Endothelial cell of hepatic sinusoid (primary cell): ENCODE measurements at regions not wholly inside any gene's neighbourhood (a gene's known extent, or its start where the extent isn't known, plus 50 kb on each side); places are given as distances from the start of the nearest gene placed in this dataset.

Source experiments
- in situ Hi-C: cut with HindIII; loops from 2 replicates; pipeline ENCODE4 v1.10.0; 2017; ENCODE audit warnings: low sequenced_read_pairs

DNA sequence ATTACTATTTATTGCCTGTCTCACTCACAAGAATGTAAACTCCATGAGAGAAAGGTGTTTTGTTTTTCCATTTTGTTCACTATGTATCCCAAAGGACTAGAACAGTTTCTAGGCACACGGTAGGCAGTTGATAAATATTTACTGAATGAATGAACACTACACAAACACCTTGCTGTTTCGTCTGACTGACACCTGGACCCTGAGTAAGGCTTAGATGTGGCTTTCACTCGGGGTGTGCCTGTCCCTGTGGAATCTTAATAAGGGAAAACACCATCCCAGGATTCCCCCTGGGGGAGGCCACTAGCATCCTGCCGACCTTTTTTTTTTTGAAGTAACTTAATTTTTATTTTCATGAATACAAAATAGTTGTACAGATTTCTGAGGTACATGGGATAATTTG, 66.6 kb upstream of the STEAP1B start:
- in situ Hi-C loops: no loop called here

DNA sequence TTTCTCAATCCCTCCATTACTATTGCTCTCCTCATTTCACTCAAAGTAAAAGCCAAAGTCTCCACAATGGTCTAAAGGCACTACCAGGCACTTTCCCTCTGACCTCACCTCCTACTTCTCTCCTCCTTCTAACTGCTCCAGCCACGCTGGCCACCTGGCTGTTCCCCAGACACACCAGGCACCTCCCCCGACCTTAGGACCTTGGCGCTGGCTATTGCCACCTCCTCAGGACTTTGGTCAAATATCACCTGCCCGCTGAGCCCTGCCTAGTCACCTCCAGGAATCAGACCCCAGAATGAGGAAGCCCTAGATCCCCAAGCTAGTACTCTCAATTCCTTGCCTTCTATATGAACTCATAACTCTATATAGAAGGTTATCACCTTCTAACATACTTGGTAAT, 66.2 kb upstream of the STEAP1B start:
- in situ Hi-C loops: no loop called here

DNA sequence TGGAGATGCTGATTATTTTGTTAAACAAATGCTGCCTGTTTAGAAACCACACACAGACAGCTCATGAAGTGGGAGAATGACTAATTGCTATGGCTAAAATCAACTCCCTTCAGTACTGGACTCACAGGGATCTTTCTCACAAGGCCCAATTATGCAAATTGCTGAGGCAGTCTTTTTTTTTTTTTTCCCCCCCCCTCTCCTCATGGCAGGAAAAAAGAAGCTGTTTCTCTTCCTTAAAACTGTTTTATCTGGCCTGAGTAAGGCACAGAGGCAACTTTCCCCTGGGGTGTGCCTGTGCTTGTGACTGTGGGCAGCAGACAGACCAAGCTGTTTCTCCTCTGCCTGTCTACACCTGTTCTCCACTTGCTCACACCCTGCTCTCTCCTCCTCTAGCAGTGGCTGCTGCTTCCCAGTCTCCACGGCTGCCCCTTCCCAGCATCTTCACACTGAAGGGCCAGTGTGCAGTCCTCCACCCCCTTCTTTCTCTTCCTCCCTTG, 65.4 kb upstream of the STEAP1B start:
- in situ Hi-C loops: no loop called here

DNA sequence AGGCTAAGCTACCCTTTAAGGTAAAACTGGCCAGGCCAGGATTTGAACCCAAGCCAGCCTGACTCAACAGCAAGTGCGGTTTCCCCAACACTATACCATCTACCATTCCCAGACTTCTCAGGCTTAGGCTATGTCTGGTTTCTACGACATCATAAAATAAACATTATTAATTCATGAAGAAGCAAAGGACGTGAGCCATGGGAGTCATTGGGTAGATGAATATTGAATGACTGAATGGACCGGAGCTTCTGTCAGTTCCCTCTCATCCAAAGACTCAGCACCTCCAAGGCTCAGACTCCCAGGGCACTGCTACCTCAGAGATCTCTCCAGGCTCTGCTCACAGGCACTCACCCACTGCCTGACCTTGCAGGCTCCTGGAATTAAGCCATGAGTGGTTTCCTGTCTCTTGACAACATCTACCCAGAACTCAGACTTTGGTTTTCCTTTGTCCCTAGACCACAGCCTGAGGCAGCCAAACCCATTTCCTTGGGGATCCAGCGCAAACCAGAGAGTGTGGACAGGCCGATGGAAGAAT, 64.6 kb upstream of the STEAP1B start:
- in situ Hi-C loops: no loop called here

DNA sequence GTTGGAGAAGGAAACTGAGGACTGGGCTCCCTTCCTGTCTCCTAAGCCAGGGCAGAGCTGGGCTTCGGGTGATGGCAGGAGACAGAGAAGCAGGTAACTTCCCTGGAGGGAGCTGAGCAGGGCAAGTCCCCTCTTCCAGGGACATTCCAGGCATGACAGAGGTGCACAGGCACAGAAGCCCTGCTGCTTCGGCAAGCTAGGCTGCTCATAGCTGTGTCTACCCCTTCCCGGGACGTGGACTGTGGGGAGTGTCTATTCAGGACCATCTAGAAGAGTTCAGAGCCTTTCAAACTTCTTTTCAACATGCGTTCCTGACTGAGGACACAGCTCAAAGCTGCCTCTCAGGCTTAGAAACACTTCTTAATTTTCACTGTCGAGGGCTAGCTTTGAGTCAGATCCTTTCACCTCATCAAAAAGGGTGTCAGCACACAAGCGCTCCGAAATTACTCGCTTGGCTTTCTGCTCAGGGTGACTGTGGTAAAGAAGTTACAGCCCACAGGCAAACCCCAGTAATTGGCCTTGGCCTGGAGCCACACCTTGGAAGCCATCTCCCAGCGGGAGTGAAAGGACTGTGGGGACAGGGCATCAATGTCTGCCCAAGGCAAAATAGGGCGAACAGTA, 63.7 kb upstream of the STEAP1B start:
- in situ Hi-C loops: no loop called here

DNA sequence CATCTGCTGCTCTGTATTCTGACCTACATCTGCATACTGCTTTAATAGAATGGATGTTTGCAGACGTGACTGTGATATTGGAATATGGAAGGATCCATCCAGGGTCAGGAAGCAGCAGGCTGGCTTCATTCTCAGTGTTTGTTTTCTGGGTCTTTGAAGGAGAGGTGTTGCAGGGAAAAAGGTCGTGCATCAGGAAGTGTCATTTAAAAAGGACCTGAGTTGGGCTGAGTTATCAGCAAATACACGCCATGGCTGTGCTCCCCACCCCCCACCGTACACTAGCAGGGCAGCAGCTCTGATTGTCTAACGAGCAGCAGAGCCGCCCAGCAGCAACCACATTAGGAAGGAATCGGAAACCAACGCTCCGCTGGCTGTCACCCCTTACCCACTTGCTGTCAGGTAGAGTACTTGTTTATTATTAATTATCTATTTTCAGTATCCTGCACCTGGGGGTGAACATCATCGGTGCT, 63.1 kb upstream of the STEAP1B start:
- in situ Hi-C loops: no loop called here

DNA sequence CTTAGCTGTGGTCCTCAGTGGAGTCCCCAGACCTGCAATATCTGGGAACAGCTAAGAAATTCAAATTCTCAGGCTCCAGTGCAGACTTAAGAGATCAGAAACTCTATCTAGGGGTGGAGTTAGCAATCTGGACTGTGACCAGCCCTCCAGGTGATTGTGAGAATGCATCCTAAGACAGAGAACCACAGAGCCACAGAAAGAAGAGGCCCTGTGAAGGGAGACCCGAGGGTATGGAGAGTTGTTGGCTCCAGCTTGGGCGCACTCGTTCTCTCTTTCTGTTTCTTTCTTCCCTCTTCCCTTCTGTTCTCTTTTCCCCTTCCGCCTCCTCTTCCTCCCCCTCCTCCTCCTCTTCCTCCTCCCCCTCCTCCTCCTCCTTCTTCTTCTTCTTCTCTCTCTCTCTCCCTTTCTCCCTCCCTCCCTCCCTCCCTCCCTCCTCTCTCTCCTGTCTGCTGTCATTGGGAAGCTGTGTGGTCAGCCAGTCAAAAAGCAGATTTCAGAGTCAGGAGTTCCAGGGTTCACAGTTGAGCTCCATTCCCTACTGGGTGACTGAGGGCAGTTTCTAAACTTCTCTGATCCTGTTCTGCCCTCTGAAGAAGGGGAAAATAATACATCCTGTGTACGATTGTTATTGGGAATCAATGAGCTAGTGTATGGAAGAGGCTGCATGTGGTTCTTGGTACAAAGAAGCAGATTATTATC, 62.1 kb upstream of the STEAP1B start:
- in situ Hi-C loops: no loop called here

DNA sequence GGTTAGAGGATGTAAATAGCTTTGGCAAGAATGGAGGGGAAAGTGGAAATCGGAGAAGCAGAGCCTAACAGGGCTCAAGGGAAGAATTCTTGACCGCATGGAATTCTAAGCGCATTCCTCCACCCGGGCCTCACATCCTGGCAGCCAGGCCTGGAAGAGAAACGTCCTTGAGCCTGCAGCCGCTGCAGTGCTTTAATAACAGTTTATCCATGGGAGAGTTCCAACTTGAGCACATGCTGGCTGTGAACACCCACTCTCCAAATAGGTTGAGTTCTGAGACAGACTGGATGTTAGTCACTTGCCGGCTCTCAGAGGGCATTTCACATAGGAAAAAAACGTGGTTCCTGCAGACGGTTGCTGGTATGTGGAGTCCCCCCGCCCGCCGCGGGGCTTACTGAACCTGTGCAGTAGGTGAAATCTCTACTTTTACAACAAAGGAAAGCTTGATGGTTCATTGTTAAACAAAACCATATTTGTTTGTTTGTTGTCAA, 61.4 kb upstream of the STEAP1B start:
- in situ Hi-C loops: no loop called here

DNA sequence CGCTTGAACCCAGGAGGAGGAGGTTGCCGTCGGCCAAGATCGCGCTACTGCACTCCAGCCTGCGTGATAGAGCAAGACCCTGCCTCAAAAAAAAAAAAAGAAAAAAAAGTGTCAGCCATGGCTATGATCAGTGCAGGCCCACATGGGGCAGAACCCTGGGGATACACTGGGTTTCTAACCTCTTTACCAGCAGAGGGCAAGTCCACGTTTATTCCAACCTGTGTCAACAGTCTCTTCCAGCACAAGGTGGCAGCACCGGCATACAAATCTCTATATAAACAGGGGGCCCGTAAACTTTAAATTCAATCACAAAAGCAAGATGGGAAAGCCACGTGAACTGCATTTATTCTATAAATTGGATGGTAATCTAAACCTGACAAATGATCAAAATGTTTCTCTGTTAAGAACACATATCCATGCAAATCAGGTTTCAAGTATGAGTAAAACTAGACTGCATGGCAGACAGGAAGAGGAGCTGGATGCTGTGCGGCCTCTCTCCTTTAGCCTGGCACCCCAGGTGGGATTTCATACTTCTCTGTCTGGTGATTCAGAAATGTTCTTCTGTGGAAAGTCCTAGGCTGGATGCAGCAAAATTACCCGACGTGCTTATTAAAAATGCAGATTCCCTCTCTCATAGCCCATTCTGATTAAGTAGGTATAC, 60.0 kb upstream of the STEAP1B start:
- in situ Hi-C loops: loop anchor here (5.0 to 10.0 kb wide), 3 partner anchors 167 to 495 kb away; partner anchors contain the start of gene IL6

DNA sequence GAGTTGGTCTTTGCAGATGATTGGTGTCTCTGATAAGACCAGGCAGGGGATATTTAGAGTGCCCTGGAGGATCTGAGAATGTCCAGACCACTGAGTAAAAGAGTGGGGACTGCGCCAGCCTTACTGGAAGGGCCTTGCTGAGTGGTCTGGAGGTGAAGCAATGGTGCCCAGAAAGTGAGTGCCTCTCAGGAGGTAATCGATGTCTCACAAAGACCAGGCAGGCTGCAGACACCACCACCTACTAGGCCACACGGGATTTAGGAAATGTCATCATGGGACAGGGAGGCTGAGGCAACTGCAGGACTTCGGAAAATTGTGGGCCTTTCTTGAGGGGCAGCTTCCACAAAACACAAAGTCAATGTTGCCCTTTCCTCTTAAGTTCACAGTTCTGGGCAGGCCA, 57.2 kb upstream of the STEAP1B start:
- in situ Hi-C loops: loop anchor here (5.0 to 10.0 kb wide), 3 partner anchors 170 to 498 kb away; partner anchors contain the start of gene IL6

DNA sequence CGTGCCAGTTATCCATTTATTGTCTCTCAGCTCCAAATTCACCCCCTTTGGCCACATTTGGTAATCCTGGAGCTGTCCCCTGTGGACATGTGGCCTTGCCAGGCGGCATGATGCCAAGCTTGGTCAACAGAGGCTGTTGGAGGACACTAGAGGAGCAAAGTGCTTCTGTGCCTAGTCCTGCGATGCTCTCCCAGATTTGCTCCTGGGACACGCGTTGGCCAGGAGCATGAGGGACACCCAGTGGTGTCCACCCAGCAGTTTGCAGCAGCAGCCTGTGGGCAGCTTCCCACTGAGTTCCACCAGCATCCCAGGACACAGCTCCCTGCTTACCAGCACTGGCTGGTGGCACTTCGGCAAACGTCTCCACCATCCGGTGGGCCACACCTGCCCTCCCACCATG, 55.5 kb upstream of the STEAP1B start:
- in situ Hi-C loops: loop anchor here (5.0 to 10.0 kb wide), 3 partner anchors 172 to 499 kb away; partner anchors contain the start of gene IL6

DNA sequence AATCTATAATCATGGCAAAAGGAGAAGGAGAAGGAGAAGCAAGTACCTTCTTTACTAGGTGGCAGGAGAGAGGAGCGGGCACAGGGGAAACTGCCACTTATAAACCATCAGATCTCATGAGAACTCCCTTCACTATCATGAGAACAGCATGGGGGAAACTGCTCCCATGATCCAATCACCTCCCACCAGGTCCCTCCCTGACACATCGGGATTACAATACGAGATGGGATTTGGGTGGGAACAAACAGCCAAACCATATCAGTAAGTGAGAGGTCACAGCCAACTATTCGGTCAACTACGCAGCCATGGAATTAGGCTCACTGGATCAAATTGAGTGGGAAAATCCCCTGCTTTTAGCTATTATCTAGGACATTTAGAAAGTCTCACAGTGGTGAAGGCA, 54.2 kb upstream of the STEAP1B start:
- in situ Hi-C loops: loop anchor here (10.0 kb wide), 1 partner anchor 501 kb away; no protein-coding TSS in a partner anchor

DNA sequence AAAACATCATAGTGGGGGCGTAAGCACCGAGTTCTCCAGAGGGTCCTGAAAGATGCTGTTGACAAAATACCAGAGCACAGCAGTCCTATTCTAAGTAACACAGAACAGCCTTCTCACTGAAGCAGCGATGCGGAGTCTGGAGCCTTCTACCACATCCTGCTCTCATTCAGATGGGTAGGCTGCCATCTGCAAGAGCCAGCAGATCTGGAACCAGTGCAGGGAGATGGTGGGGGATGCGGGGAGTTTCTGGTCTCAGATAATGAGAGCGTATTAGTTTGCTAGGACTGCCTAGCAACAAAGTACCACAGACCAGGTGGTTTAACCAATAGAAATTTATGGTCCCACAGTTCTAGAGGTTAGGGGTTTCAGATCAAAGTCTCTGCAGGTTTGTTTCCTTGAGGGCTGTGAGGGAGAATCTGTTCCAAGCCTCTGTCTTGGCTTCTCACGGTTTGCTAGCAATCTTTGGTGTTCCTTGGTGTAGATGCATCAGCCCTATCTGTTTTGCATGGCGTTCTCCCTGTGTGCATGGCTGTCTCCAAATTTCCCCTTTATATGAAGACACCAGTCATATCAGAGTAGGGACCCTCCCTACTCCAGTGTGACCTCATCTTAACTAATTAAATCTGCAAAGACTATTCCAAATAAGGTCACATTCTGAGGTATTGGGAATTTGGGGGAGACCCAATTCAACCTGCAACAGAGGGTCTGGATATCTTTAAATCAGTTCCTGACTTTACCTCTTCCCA, 52.0 kb upstream of the STEAP1B start:
- in situ Hi-C loops: loop anchor here (10.0 kb wide), 1 partner anchor 503 kb away; no protein-coding TSS in a partner anchor

DNA sequence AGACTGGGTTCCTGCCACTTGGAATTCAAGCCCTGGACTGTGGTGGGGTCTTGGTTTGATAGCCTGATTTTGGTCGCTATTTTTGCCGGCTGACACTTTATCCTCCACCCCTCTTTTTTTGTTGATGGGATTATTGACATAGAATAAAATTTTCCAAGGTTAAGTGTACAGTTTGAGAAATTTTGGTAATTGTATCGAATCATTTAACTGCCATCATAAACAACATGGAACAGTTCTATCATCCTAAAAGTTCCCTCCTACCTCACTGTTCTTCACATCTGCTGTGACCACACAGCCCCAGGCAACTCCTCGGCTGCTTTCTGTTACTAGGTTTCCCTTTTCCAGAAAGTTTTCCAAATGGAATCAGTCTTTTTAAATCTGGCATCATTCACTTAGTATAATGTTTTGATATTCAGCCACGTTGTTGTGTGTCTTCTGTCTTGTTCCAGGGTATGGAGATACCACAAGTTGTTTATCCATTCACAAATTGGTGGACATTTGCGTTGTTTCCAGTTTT, 50.6 kb upstream of the STEAP1B start:
- in situ Hi-C loops: loop anchor here (10.0 kb wide), 1 partner anchor 504 kb away; no protein-coding TSS in a partner anchor

DNA sequence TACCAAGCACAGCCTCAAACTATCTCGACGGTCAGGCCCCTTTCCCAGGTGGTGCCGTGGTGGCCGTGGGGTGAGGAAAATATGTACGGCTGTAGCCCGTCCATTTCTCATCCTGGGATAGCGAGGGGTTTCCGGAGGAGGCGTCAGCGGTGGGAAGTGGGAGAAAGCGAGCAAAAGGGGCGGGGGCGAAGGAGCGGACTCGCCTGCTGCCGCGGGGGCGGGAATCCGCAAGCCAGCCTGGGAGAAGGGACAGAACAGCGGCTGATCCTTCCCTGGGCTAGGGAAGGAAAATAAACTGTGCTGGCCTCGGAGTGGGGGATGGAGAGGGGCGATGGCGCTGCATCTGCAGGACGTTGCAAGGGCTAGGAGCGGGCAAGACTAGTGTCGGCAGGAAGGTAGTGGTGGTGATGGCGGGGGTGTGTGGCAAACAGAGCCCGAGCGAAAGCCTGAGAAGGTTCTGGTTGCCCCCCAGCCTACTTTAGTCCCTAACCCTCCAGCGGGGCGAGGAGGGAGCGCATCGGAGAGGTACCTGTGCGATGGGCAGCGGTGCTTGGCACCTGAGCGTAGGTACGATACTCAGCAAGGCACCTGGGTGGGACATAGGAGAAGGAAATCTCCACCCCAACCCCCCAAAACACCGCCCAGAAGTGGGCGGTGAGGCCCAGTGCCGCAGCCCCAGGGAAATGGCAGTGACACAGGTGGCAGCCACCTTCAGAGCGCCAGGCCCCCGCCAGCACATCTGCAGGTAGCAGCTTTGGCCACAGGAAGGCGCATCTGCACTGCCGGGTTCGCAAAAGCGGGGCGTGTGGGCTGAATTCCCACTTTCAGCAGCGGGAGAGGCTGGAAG, 49.9 kb upstream of the STEAP1B start:
- in situ Hi-C loops: loop anchor here (10.0 kb wide), 1 partner anchor 505 kb away; no protein-coding TSS in a partner anchor
